ENCODE measurements at regions not wholly inside any gene's neighbourhood (a gene's known extent, or its start where the extent isn't known, plus 50 kb on each side); places are given as distances from the start of the nearest gene placed in this dataset.

DNA sequence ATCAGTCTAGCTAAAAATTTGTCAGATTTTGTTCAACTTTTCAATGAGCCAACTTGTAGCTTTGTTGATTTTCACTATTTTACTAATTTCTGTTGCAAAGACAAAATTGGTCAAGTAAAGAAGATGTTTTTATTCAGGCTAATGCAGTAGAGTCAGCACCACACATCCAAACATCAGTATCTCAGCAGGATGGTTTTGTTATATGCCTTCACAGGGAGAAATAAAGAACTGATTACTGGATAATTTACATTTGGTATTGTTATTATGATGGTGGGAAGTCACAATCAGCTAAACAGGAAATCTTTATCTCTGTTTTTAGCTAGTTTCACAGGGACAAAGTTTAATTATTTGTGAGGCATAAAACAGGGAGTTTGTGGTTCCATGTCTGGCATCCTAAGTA, 713.4 kb downstream of the SLITRK5 start:
- Histone ChIP-seq H3K4me1 (no peaks in the 10 kb centered on the region), H3K27me3 (no peaks in the 10 kb centered on the region), H3K9me3 (no peaks in the 10 kb centered on the region), H3K4me3 (no peak overlapping the region), H3K36me3 (no peaks in the 10 kb centered on the region), H3K27ac (no peak overlapping the region)
- intact Hi-C loops (cut with DNase I; ENCODE audit: low total_unique reads): no loop called here
- no peak for DNase-seq (ENCODE audit: low spot score in 2 of 2)
- TF ChIP-seq CTCF (IDR thresholded peaks at IDR 0.05) (no peak), POLR2A (IDR thresholded peaks at IDR 0.05) (no peak), POLR2AphosphoS5 (IDR thresholded peaks at IDR 0.05) (no peak)

GRCh38 chr13:88395804-88396203, 724.6 kb downstream of the SLITRK5 start:
- no peak overlapping the region for H3K4me3 ChIP-seq
- H3K9me3 ChIP-seq: no peaks in the 10 kb centered on the region
- no peaks in the 10 kb centered on the region for H3K4me1 ChIP-seq
- H3K27me3 ChIP-seq: no peaks in the 10 kb centered on the region
- no peak for DNase-seq (ENCODE audit: low spot score in 2 of 2)
- TF ChIP-seq POLR2A (IDR thresholded peaks at IDR 0.05) (no peak), CTCF (IDR thresholded peaks at IDR 0.05) (no peak), POLR2AphosphoS5 (IDR thresholded peaks at IDR 0.05) (no peak)
- intact Hi-C loops (cut with DNase I; ENCODE audit: low total_unique reads): no loop called here
- H3K36me3 ChIP-seq: no peaks in the 10 kb centered on the region
- no peak overlapping the region for H3K27ac ChIP-seq

- intact Hi-C loops (cut with DNase I; ENCODE audit: low total_unique reads): no loop called here
- no peaks in the 10 kb centered on the region for H3K9me3 ChIP-seq
- no peak for DNase-seq (ENCODE audit: low spot score in 2 of 2)
- no peaks in the 10 kb centered on the region for H3K4me1 ChIP-seq
- no peak for TF ChIP-seq CTCF (IDR thresholded peaks at IDR 0.05)
- TF ChIP-seq POLR2AphosphoS5 (IDR thresholded peaks at IDR 0.05): no peak
- no peak for TF ChIP-seq POLR2A (IDR thresholded peaks at IDR 0.05)
- no peak overlapping the region for H3K27ac ChIP-seq
- no peaks in the 10 kb centered on the region for H3K36me3 ChIP-seq
- H3K4me3 ChIP-seq: no peak overlapping the region
- H3K27me3 ChIP-seq: no peaks in the 10 kb centered on the region
These were observed 740.5 kb downstream of the SLITRK5 start for GRCh38 chr13:88411696-88412095.

DNA sequence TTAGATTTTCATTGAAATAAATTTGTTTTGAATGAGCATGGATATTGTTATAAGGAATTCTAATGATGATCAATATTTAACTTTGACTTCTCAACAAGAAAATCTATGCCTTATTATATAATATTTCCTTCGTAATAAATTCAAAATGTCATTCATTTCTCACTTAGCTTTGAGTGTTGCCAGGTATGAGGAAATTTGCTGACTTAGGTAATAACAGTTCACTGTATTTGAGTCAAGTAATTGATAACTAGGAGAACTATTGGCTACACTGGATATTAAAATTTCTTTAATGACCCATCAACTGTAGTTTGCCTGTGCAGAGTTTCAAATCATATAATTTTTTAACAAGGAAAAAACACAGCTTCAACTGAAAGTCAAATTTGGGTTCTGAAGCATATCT, 746.6 kb downstream of the SLITRK5 start:
- Histone ChIP-seq H3K9me3 (no peaks in the 10 kb centered on the region), H3K36me3 (no peaks in the 10 kb centered on the region), H3K27ac (no peak overlapping the region), H3K27me3 (no peaks in the 10 kb centered on the region), H3K4me3 (no peak overlapping the region), H3K4me1 (no peaks in the 10 kb centered on the region)
- intact Hi-C loops (cut with DNase I; ENCODE audit: low total_unique reads): no loop called here
- DNase-seq (ENCODE audit: low spot score in 2 of 2): no peak
- no peak for TF ChIP-seq POLR2A (IDR thresholded peaks at IDR 0.05)
- TF ChIP-seq CTCF (IDR thresholded peaks at IDR 0.05): no peak
- no peak for TF ChIP-seq POLR2AphosphoS5 (IDR thresholded peaks at IDR 0.05)

- H3K4me1 ChIP-seq: no peaks in the 10 kb centered on the region
- H3K9me3 ChIP-seq: peaks cover 9 to 14% of the 10 kb centered on the region in 2 donors
- H3K27me3 ChIP-seq: no peaks in the 10 kb centered on the region
- no peak for TF ChIP-seq POLR2AphosphoS5 (IDR thresholded peaks at IDR 0.05)
- no peak for TF ChIP-seq CTCF (IDR thresholded peaks at IDR 0.05)
- TF ChIP-seq POLR2A (IDR thresholded peaks at IDR 0.05): no peak
- no peak for DNase-seq (ENCODE audit: low spot score in 2 of 2)
- H3K4me3 ChIP-seq: no peak overlapping the region
- intact Hi-C loops (cut with DNase I; ENCODE audit: low total_unique reads): no loop called here
- H3K36me3 ChIP-seq: no peaks in the 10 kb centered on the region
- no peak overlapping the region for H3K27ac ChIP-seq
These were observed 753.3 kb downstream of the SLITRK5 start for GRCh38 chr13:88424463-88424862.
